B cell (primary cell): ENCODE measurements at regions not wholly inside any gene's neighbourhood (a gene's known extent, or its start where the extent isn't known, plus 50 kb on each side); places are given as distances from the start of the nearest gene placed in this dataset.

Experiments used
- ATAC-seq: fragments of 200-7000 bp; cut with Tn5 transposase; one replicate; pipeline ENCODE4 v1.10.0; 2021; ENCODE audit warnings: low read depth, mild to moderate bottlenecking, moderate number of reproducible peaks, moderate library complexity
- CTCF ChIA-PET: fragments of 350-600 bp; sonication (Branson Sonifier 250); formaldehyde crosslinking; loops from one replicate; lab custom pipeline; 2021; ENCODE audit warnings: antibody characterized with exemption, inconsistent platforms; lab: Charles Lee
- POLR2A ChIA-PET: fragments of 350-600 bp; sonication (Branson Sonifier 250); formaldehyde crosslinking; loops from one replicate; lab custom pipeline; 2021; ENCODE audit warnings: antibody characterized with exemption; lab: Charles Lee
- DNase-seq: peaks from one replicate; pipeline ENCODE4 v3.0.0; 2013
- H2AFZ ChIP-seq: 2 replicates; pipeline ENCODE4 v1.6.1; 2012; ENCODE audit warnings: mild to moderate bottlenecking, low read depth, low read length; ENCODE audit not compliant: insufficient read depth, poor library complexity, severe bottlenecking
- H3K27ac ChIP-seq, 2 donors: 1 replicate in 1 of 2; 2 replicates in 1 of 2; pipeline ENCODE4 v1.5.1; 2012 to 2013; ENCODE audit warnings: low read length in 2 of 2, mild to moderate bottlenecking in 2 of 2, moderate library complexity in 1 of 2
- H3K27me3 ChIP-seq, 4 experiments: fragments of 200-600 bp in 1 of 4; sonication (generic) in 1 of 4; replicated peaks in 1 of 4; 1 replicate in 2 of 4; 2 replicates in 2 of 4; pipeline versions ENCODE4 v1.6.1 to v1.7.0; 2013 to 2016; ENCODE audit warnings: low read length in 3 of 4, mild to moderate bottlenecking in 2 of 4, mixed read lengths in 1 of 4, moderate library complexity in 1 of 4; ENCODE audit not compliant: insufficient read depth in 4 of 4, control insufficient read depth in 3 of 4; ENCODE audit errors: control extremely low read depth in 1 of 4
- H3K36me3 ChIP-seq, 2 experiments: replicated peaks in 1 of 2; 1 replicate in 1 of 2; 2 replicates in 1 of 2; pipeline versions ENCODE4 v1.6.1 to v1.7.1; 2013; ENCODE audit warnings: low read length in 1 of 2; ENCODE audit not compliant: insufficient read depth in 2 of 2, control insufficient read depth in 1 of 2; ENCODE audit errors: control extremely low read depth in 1 of 2, extremely low read depth in 1 of 2
- H3K4me1 ChIP-seq, 2 donors: fragments of 200-600 bp in 1 of 2; sonication (generic) in 1 of 2; 1 replicate in 1 of 2; 2 replicates in 1 of 2; pipeline versions ENCODE4 v1.5.1 to v1.6.1; 2013 to 2017; ENCODE audit warnings: low read length in 2 of 2; ENCODE audit not compliant: control insufficient read depth in 2 of 2, insufficient read depth in 2 of 2
- H3K4me2 ChIP-seq: replicated peaks from 2 replicates; pipeline ENCODE3; 2012; ENCODE audit warnings: mild to moderate bottlenecking, low read depth, low read length; ENCODE audit not compliant: poor library complexity, severe bottlenecking
- H3K4me3 ChIP-seq, 5 experiments: fragments of 200-600 bp in 1 of 5; sonication (generic) in 1 of 5; 1 replicate in 3 of 5; 2 replicates in 2 of 5; pipeline versions ENCODE4 v1.5.1 to v1.7.0; 2011 to 2016; ENCODE audit warnings: low read length in 4 of 5, mild to moderate bottlenecking in 4 of 5, low read depth in 2 of 5, control low read depth in 1 of 5, moderate library complexity in 1 of 5; ENCODE audit not compliant: insufficient read depth in 1 of 5; ENCODE audit errors: control extremely low read depth in 1 of 5, extremely low read depth in 1 of 5
- H3K79me2 ChIP-seq: fragments of 200-600 bp; sonication (generic); one replicate; pipeline ENCODE4 v1.6.0; 2016; ENCODE audit warnings: low read length; ENCODE audit not compliant: control insufficient read depth, insufficient read depth
- H3K9ac ChIP-seq: fragments of 200-600 bp; sonication (generic); 2 replicates; pipeline ENCODE4 v1.6.1; 2017; ENCODE audit warnings: mild to moderate bottlenecking, low read length, moderate library complexity
- H3K9me3 ChIP-seq, 3 donors: one replicate each; pipeline versions ENCODE4 v1.6.1 to v1.7.1; 2013; ENCODE audit warnings: low read length in 2 of 3; ENCODE audit not compliant: control insufficient read depth in 2 of 3, insufficient read depth in 1 of 3; ENCODE audit errors: control extremely low read depth in 1 of 3
- H4K20me1 ChIP-seq: 2 replicates; pipeline ENCODE4 v1.6.0; 2012; ENCODE audit warnings: mild to moderate bottlenecking, low read length; ENCODE audit not compliant: insufficient read depth, control insufficient read depth, poor library complexity, severe bottlenecking
- H3K27ac Mint-ChIP-seq: one replicate; pipeline ENCODE4 v1.8.0; 2021; ENCODE audit warnings: mixed read lengths
- H3K27me3 Mint-ChIP-seq: one replicate; pipeline ENCODE4 v1.8.0; 2021; ENCODE audit warnings: mixed read lengths
- H3K4me1 Mint-ChIP-seq: one replicate; pipeline ENCODE4 v1.8.0; 2021; ENCODE audit warnings: mixed read lengths
- H3K4me3 Mint-ChIP-seq: one replicate; pipeline ENCODE4 v1.8.0; 2021; ENCODE audit warnings: mixed read lengths
- H3K9me3 Mint-ChIP-seq: one replicate; pipeline ENCODE4 v1.8.0; 2022; ENCODE audit warnings: mixed read lengths; ENCODE audit not compliant: insufficient read depth
- EZH2 ChIP-seq: IDR thresholded peaks from 2 replicates; pipeline ENCODE4 v1.6.1; 2012; ENCODE audit warnings: borderline replicate concordance, low read depth, mild to moderate bottlenecking, moderate library complexity, low read length; ENCODE audit not compliant: insufficient read depth, poor library complexity, severe bottlenecking
- WGBS: methylation state at CpG from one replicate; pipeline ENCODE4 v1.1.5; 2013; ENCODE audit warnings: missing lambda C conversion rate; ENCODE audit not compliant: insufficient coverage; 5-methylcytosine and 5-hydroxymethylcytosine counted together
- intact Hi-C: fragments of 100-400 bp; cut with micrococcal nuclease; formaldehyde crosslinking; loops from one replicate; pipeline ENCODE4 v1.10.0; 2022
- TF ChIP-seq, protein P1 (sequence below): fragments of 200-600 bp; IDR thresholded peaks from one replicate; pipeline ENCODE4 v1.8.0; 2022; ENCODE audit warnings: antibody characterized with exemption, mild to moderate bottlenecking

DNA sequence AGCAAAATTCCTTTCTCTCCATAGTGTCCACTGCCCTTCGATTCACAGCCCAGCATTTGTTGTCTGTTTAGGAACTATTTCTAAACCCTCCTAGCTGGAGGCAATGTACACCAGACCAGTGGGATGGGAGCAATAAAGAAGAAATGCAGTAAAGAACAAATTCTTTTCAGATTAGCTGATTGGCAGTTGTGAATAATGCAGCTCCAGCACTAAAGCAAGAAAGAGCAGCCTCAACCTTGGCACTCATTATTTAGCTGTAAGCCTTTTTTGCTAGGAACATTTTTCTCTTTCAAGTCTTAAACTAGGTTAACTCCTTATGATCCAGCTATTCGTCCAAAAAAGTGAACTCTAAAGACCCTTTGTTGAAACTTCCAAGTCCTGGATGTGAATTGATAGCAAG is 580.5 kb upstream of the STXBP6 start:
- Histone ChIP-seq H3K27ac (no peak overlapping the region), H2AFZ (no peak overlapping the region), H3K4me3 (no peak overlapping the region), H3K79me2 (no peaks in the 10 kb centered on the region), H3K4me2 (no peak overlapping the region), H3K36me3 (no peaks in the 10 kb centered on the region), H4K20me1 (no peaks in the 10 kb centered on the region), H3K9me3 (peaks cover 0 to 4% (median 0%) of the 10 kb centered on the region in 3 donors), H3K9ac (no peak overlapping the region), H3K4me1 (no peaks in the 10 kb centered on the region), H3K27me3 (no peaks in the 10 kb centered on the region)
- WGBS: 83% methylated on average over 1 of the region's 2 CpGs
- POLR2A ChIA-PET: no interaction called here
- TF ChIP-seq EZH2: no peak
- intact Hi-C loops: no loop called here
- Mint-ChIP-seq H3K27me3 (no peaks in the 10 kb centered on the region), H3K4me1 (no peaks in the 10 kb centered on the region), H3K4me3 (no peak overlapping the region), H3K27ac (no peak overlapping the region), H3K9me3 (no peaks in the 10 kb centered on the region)
- no peak for DNase-seq
- CTCF ChIA-PET: no interaction called here
- ATAC-seq: no peak

DNA sequence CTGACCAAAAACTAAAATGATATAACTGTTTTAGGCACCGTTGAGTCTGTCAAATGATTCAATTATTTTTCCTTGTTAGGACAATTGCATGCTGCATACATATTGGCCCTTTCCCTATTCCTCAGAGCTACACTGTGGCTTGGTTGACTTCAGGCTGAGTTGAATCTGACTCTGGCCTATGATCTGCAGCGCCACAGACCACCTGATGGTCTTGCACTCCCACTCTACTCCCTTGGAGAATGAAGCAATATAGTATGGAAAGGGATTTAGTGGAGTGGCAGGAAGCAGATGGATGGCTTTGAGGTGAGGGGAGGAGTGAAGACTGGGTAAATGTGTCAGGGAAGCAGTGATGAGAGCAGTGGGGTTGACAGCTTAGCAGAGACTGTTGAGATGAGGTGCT is 579.0 kb upstream of the STXBP6 start:
- Mint-ChIP-seq H3K27ac (no peak overlapping the region), H3K27me3 (no peaks in the 10 kb centered on the region), H3K4me1 (no peaks in the 10 kb centered on the region), H3K9me3 (no peaks in the 10 kb centered on the region), H3K4me3 (no peak overlapping the region)
- WGBS: 85% methylated on average over 2 of the region's 2 CpGs
- DNase-seq (no peak), ATAC-seq (no peak)
- H3K27me3 ChIP-seq: no peaks in the 10 kb centered on the region
- no peak overlapping the region for H3K9ac ChIP-seq
- no peaks in the 10 kb centered on the region for H3K4me1 ChIP-seq
- POLR2A ChIA-PET: no interaction called here
- H3K36me3 ChIP-seq: no peaks in the 10 kb centered on the region
- no peak overlapping the region for H3K27ac ChIP-seq
- intact Hi-C loops: no loop called here
- peaks cover 0 to 4% (median 0%) of the 10 kb centered on the region in 3 donors for H3K9me3 ChIP-seq
- no peaks in the 10 kb centered on the region for H4K20me1 ChIP-seq
- H3K4me3 ChIP-seq: no peak overlapping the region
- TF ChIP-seq EZH2: no peak
- TF ChIP-seq, protein P1, sequence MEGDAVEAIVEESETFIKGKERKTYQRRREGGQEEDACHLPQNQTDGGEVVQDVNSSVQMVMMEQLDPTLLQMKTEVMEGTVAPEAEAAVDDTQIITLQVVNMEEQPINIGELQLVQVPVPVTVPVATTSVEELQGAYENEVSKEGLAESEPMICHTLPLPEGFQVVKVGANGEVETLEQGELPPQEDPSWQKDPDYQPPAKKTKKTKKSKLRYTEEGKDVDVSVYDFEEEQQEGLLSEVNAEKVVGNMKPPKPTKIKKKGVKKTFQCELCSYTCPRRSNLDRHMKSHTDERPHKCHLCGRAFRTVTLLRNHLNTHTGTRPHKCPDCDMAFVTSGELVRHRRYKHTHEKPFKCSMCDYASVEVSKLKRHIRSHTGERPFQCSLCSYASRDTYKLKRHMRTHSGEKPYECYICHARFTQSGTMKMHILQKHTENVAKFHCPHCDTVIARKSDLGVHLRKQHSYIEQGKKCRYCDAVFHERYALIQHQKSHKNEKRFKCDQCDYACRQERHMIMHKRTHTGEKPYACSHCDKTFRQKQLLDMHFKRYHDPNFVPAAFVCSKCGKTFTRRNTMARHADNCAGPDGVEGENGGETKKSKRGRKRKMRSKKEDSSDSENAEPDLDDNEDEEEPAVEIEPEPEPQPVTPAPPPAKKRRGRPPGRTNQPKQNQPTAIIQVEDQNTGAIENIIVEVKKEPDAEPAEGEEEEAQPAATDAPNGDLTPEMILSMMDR: no peak
- no peak overlapping the region for H3K4me2 ChIP-seq
- no peak overlapping the region for H2AFZ ChIP-seq
- CTCF ChIA-PET: no interaction called here
- no peaks in the 10 kb centered on the region for H3K79me2 ChIP-seq
